ENCODE measurements at regions not wholly inside any gene's neighbourhood (a gene's known extent, or its start where the extent isn't known, plus 50 kb on each side); places are given as distances from the start of the nearest gene placed in this dataset.

DNA sequence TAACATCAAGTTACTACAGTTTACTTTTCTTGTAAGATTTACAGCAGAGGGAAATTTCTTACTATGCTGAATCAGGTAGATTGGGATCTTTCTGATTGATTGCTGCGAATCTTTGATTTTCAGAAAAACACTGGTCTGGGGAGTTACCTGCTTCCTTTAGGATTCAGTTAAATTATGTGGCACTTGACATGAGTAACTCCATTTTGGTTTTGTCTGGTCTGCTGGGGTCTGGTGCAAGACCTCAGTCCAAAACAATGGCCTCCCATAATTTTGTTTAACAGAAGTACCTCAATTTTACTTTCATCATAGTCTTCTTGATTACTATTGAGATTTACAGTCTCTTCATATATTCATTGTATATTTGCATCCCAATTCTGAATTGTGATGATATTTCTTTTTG, 775.5 kb downstream of the TRIB2 start:
- intact Hi-C loops (cut with micrococcal nuclease; ENCODE audit: unreplicated experiment), result no loop called here
- Histone ChIP-seq H3K79me2 (ENCODE audit: control insufficient read depth, insufficient read depth, low read length) (no peaks in the 10 kb centered on the region), H4K20me1 (ENCODE audit: control insufficient read depth, insufficient read depth) (no peaks in the 10 kb centered on the region), H3K27ac (ENCODE audit: control insufficient read depth, insufficient read depth) (no peak overlapping the region), H3K4me3 (no peak overlapping the region), H3K4me2 (ENCODE audit: control insufficient read depth, insufficient read depth) (no peak overlapping the region), H3K4me1 (ENCODE audit: control insufficient read depth, insufficient read depth, low read length) (no peaks in the 10 kb centered on the region), H3K36me3 (ENCODE audit: control insufficient read depth in 2 of 2, insufficient read depth in 2 of 2, low read length in 1 of 2) (no peaks in the 10 kb centered on the region), H3K9me3 (replicated peaks; ENCODE audit: control insufficient read depth, insufficient read depth, low read length) (peaks cover 1% of the 10 kb centered on the region; the same call in 2 of the 3 replicates), H2AFZ (ENCODE audit: control insufficient read depth, low read depth, low read length) (no peak overlapping the region), H3K27me3 (replicated peaks in 1 of 2; ENCODE audit: control insufficient read depth in 2 of 2, insufficient read depth in 2 of 2, low read length in 1 of 2) (no peaks in the 10 kb centered on the region), H3K9ac (ENCODE audit: control insufficient read depth, insufficient read depth, low read length) (no peak overlapping the region)
- SMC1A ChIA-PET (ENCODE audit: uncharacterized antibody, unreplicated experiment), result interaction anchor here (1.3 kb wide), 1 partner anchor 26 kb away, joined by 4 read pairs; no protein-coding TSS in a partner anchor
- ATAC-seq (no peak), FAIRE-seq (no peak), DNase-seq (ENCODE audit: low read depth, low spot score) (no peak)
- RAD21 ChIA-PET (ENCODE audit: unreplicated experiment), result no interaction called here
- in situ Hi-C loops (cut with MboI), result no loop called here
- no TSS peak for BruUV-seq (replicated peaks)
- WGBS (ENCODE audit: insufficient coverage, insufficient replicate concordance, low lambda C conversion rate, missing lambda C conversion rate), result 95% methylated on average over 1 of the region's 1 CpG
- CTCF ChIA-PET, result no interaction called here
- TF ChIP-seq JUND (IDR thresholded peaks at IDR 0.05; ENCODE audit: low read depth, low read length) (no peak), RAD51 (IDR thresholded peaks at IDR 0.05) (no peak), MXI1 (IDR thresholded peaks at IDR 0.05; ENCODE audit: low read depth, low read length) (no peak), MTA3 (IDR thresholded peaks at IDR 0.05; ENCODE audit: borderline replicate concordance, low read length) (no peak), RFX5 (IDR thresholded peaks at IDR 0.05; ENCODE audit: low read depth, low read length) (no peak), SPI1 (IDR thresholded peaks at IDR 0.05; ENCODE audit: borderline replicate concordance, insufficient read depth, low read depth, low read length) (no peak), YBX1 (IDR thresholded peaks at IDR 0.05) (no peak), IRF4 (IDR thresholded peaks at IDR 0.05; ENCODE audit: low read depth, low read length) (no peak), WRNIP1 (IDR thresholded peaks at IDR 0.05; ENCODE audit: borderline replicate concordance, low read depth, low read length) (no peak), NFYB (IDR thresholded peaks at IDR 0.05; ENCODE audit: insufficient read depth, low read depth, low read length) (no peak), CBX3 (IDR thresholded peaks at IDR 0.05; ENCODE audit: borderline replicate concordance, low read depth) (no peak)
- TF ChIP-seq, protein P1, sequence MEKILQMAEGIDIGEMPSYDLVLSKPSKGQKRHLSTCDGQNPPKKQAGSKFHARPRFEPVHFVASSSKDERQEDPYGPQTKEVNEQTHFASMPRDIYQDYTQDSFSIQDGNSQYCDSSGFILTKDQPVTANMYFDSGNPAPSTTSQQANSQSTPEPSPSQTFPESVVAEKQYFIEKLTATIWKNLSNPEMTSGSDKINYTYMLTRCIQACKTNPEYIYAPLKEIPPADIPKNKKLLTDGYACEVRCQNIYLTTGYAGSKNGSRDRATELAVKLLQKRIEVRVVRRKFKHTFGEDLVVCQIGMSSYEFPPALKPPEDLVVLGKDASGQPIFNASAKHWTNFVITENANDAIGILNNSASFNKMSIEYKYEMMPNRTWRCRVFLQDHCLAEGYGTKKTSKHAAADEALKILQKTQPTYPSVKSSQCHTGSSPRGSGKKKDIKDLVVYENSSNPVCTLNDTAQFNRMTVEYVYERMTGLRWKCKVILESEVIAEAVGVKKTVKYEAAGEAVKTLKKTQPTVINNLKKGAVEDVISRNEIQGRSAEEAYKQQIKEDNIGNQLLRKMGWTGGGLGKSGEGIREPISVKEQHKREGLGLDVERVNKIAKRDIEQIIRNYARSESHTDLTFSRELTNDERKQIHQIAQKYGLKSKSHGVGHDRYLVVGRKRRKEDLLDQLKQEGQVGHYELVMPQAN (conservative IDR thresholded peaks at IDR 0.05), result no peak
- TF ChIP-seq, protein P2, sequence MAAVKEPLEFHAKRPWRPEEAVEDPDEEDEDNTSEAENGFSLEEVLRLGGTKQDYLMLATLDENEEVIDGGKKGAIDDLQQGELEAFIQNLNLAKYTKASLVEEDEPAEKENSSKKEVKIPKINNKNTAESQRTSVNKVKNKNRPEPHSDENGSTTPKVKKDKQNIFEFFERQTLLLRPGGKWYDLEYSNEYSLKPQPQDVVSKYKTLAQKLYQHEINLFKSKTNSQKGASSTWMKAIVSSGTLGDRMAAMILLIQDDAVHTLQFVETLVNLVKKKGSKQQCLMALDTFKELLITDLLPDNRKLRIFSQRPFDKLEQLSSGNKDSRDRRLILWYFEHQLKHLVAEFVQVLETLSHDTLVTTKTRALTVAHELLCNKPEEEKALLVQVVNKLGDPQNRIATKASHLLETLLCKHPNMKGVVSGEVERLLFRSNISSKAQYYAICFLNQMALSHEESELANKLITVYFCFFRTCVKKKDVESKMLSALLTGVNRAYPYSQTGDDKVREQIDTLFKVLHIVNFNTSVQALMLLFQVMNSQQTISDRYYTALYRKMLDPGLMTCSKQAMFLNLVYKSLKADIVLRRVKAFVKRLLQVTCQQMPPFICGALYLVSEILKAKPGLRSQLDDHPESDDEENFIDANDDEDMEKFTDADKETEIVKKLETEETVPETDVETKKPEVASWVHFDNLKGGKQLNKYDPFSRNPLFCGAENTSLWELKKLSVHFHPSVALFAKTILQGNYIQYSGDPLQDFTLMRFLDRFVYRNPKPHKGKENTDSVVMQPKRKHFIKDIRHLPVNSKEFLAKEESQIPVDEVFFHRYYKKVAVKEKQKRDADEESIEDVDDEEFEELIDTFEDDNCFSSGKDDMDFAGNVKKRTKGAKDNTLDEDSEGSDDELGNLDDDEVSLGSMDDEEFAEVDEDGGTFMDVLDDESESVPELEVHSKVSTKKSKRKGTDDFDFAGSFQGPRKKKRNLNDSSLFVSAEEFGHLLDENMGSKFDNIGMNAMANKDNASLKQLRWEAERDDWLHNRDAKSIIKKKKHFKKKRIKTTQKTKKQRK (IDR thresholded peaks at IDR 0.05; ENCODE audit: low read depth, low read length), result no peak
- POLR2A ChIA-PET, result no interaction called here
